Right lung (tissue), 2 donors: ENCODE measurements at regions not wholly inside any gene's neighbourhood (a gene's known extent, or its start where the extent isn't known, plus 50 kb on each side); places are given as distances from the start of the nearest gene placed in this dataset.
"Not testable (repeated sequence)": the region's sequence is repeated elsewhere in the genome, so short reads cannot be mapped to it uniquely, and the experiment has no call there.

Experiments used
- DNase-seq, 2 donors: peaks; one replicate each; pipeline ENCODE4 v3.0.0-alpha.2; 2013

- no peak for DNase-seq
Measured at GRCh38 chr10:125281091-125281490, 120.7 kb upstream of the CTBP2 start.

GRCh38 chr10:125276133-125276532 lies 115.8 kb upstream of the CTBP2 start:
- no peak for DNase-seq

- DNase-seq: no peak
Measured at GRCh38 chr10:125274961-125275360, 114.6 kb upstream of the CTBP2 start.

- no peak for DNase-seq
Measured at GRCh38 chr10:125273023-125273422, 112.7 kb upstream of the CTBP2 start.

- no peak for DNase-seq
Measured at GRCh38 chr10:125269716-125270115, 109.4 kb upstream of the CTBP2 start.

GRCh38 chr10:125266966-125267365 lies 106.6 kb upstream of the CTBP2 start:
- no peak for DNase-seq

- no peak for DNase-seq
Measured at GRCh38 chr10:125266541-125266940, 106.2 kb upstream of the CTBP2 start.

GRCh38 chr10:125265579-125265955 lies 105.2 kb upstream of the CTBP2 start:
- DNase-seq: no peak

GRCh38 chr10:125264757-125265578 lies 104.6 kb upstream of the CTBP2 start:
- DNase-seq: no peak

- DNase-seq: no peak
Measured at GRCh38 chr10:125264091-125264490, 103.7 kb upstream of the CTBP2 start.

GRCh38 chr10:125263551-125263950 lies 103.2 kb upstream of the CTBP2 start:
- no peak for DNase-seq

- no peak for DNase-seq
Measured at GRCh38 chr10:125262920-125263319, 102.6 kb upstream of the CTBP2 start.

- no peak for DNase-seq
Measured at GRCh38 chr10:125262409-125262808, 102.0 kb upstream of the CTBP2 start.

- no peak for DNase-seq
Measured at GRCh38 chr10:125261491-125262186, 101.3 kb upstream of the CTBP2 start.

GRCh38 chr10:125260260-125260659 lies 99.9 kb upstream of the CTBP2 start:
- no peak for DNase-seq

GRCh38 chr10:125259651-125260050 lies 99.3 kb upstream of the CTBP2 start:
- DNase-seq: no peak

- DNase-seq: no peak
Measured at GRCh38 chr10:125258676-125259075, 98.3 kb upstream of the CTBP2 start.

GRCh38 chr10:125257521-125258108 lies 97.3 kb upstream of the CTBP2 start:
- no peak for DNase-seq

GRCh38 chr10:125256026-125256425 lies 95.7 kb upstream of the CTBP2 start:
- DNase-seq: no peak

- DNase-seq: no peak
Measured at GRCh38 chr10:125252937-125253336, 92.6 kb upstream of the CTBP2 start.

GRCh38 chr10:125250834-125251233 lies 90.5 kb upstream of the CTBP2 start:
- not testable (repeated sequence) for DNase-seq

- no peak for DNase-seq
Measured at GRCh38 chr10:125249948-125250347, 89.6 kb upstream of the CTBP2 start.

GRCh38 chr10:125248489-125248888 lies 88.1 kb upstream of the CTBP2 start:
- DNase-seq: no peak
